Subcutaneous abdominal adipose tissue (tissue), 5 donors: ENCODE measurements at regions not wholly inside any gene's neighbourhood (a gene's known extent, or its start where the extent isn't known, plus 50 kb on each side); places are given as distances from the start of the nearest gene placed in this dataset.

ENCODE experiments used
- H3K27ac ChIP-seq: one replicate; pipeline ENCODE4 v1.7.0; 2013; ENCODE audit warnings: low read depth, mild to moderate bottlenecking, inconsistent platforms, low read length, moderate library complexity
- H3K27me3 ChIP-seq, 5 donors: one replicate each; pipeline ENCODE4 v1.7.0; 2013; ENCODE audit warnings: low read length in 5 of 5, inconsistent platforms in 1 of 5; ENCODE audit not compliant: control insufficient read depth in 5 of 5, insufficient read depth in 4 of 5
- H3K36me3 ChIP-seq, 5 donors: one replicate each; pipeline ENCODE4 v1.7.0; 2013; ENCODE audit warnings: low read length in 5 of 5; ENCODE audit not compliant: control insufficient read depth in 5 of 5, insufficient read depth in 5 of 5
- H3K4me1 ChIP-seq, 5 donors: one replicate each; pipeline ENCODE4 v1.7.0; 2013; ENCODE audit warnings: low read length in 5 of 5, mild to moderate bottlenecking in 3 of 5, moderate library complexity in 1 of 5; ENCODE audit not compliant: control insufficient read depth in 5 of 5, insufficient read depth in 5 of 5
- H3K4me3 ChIP-seq, 5 donors: one replicate each; pipeline ENCODE4 v1.7.0; 2013; ENCODE audit warnings: low read length in 5 of 5, low read depth in 1 of 5
- H3K9ac ChIP-seq, 5 donors: one replicate each; pipeline ENCODE4 v1.7.0; 2013; ENCODE audit warnings: low read length in 5 of 5, mild to moderate bottlenecking in 4 of 5, moderate library complexity in 3 of 5
- H3K9me3 ChIP-seq, 5 donors: one replicate each; pipeline ENCODE4 v1.7.0; 2013; ENCODE audit warnings: low read length in 5 of 5; ENCODE audit not compliant: control insufficient read depth in 5 of 5
- donor health status: healthy.
- donor health status: healthy.
- donor health status: healthy.
- donor health status: healthy.
- donor health status: healthy.

DNA sequence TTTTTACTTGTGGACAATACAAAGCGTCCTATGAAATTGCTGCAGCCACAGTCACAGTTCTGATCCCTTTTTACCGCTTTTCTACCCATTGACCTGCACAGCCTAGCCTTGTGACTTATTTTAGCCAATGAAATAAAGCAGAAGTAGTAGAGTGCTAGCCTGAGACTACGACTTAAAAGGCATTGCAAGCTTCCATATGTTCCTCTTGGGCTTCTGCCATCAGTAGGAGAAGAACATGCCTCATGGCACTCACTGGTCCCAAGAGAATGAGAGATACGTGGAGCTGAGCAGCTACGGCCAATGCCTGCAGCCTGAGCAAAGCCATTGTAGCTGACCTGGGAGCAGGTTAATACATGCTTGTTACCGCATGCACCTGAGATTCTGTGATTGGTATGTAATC lies 416.6 kb upstream of the CLINT1 start:
- no peaks in the 10 kb centered on the region for H3K9me3 ChIP-seq
- H3K4me1 ChIP-seq = peaks cover 0 to 4% (median 0%) of the 10 kb centered on the region in 5 donors
- no peak overlapping the region for H3K27ac ChIP-seq
- H3K4me3 ChIP-seq = no peak overlapping the region
- no peaks in the 10 kb centered on the region for H3K27me3 ChIP-seq
- no peak overlapping the region for H3K9ac ChIP-seq
- H3K36me3 ChIP-seq = no peaks in the 10 kb centered on the region

DNA sequence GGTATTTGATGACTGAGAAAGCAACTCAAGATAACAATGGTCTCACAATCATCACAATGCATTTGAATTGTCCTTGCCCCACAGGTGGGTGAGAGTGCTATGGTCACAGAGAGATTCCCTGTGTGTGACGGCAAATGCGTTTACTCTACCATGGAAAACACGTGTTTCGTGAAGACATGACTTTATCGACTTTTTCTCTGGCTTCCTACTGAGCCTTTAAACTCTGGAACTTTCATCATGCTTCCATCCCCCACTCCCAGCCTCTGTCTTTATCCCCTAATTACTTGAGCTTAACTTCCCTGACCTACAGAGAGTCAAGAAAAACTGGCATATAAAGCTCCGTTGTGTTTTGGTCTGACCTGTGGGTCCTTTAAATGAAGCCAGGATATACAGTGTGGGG lies 414.1 kb upstream of the CLINT1 start:
- H3K27ac ChIP-seq = no peak overlapping the region
- peaks cover 0 to 4% (median 0%) of the 10 kb centered on the region in 5 donors for H3K4me1 ChIP-seq
- H3K4me3 ChIP-seq = no peak overlapping the region
- no peaks in the 10 kb centered on the region for H3K9me3 ChIP-seq
- no peaks in the 10 kb centered on the region for H3K36me3 ChIP-seq
- H3K27me3 ChIP-seq = no peaks in the 10 kb centered on the region
- H3K9ac ChIP-seq = no peak overlapping the region

DNA sequence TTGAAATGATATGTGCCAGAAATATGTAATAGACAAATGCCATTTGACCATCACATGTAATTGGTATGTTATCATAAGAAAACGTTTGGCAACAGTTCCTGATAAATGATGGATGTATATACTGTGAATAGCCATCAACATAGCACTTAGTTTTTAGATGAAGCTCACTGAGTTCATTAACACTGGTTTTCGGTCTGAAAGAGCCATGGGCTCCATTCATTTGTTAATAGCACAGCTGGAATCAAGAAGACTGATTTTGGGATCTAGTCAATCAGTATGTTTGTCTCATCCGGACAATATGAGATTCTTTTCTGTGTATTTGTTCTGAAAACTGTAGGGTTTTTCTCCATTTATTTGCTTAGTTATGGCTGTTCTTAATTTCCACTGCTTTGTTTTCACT lies 413.5 kb upstream of the CLINT1 start:
- H3K9ac ChIP-seq = no peak overlapping the region
- H3K27ac ChIP-seq = no peak overlapping the region
- no peaks in the 10 kb centered on the region for H3K36me3 ChIP-seq
- H3K4me3 ChIP-seq = no peak overlapping the region
- H3K4me1 ChIP-seq = peaks cover 0 to 3% (median 0%) of the 10 kb centered on the region in 5 donors
- peaks cover 0 to 3% (median under 1%) of the 10 kb centered on the region in 5 donors for H3K9me3 ChIP-seq
- H3K27me3 ChIP-seq = no peaks in the 10 kb centered on the region

DNA sequence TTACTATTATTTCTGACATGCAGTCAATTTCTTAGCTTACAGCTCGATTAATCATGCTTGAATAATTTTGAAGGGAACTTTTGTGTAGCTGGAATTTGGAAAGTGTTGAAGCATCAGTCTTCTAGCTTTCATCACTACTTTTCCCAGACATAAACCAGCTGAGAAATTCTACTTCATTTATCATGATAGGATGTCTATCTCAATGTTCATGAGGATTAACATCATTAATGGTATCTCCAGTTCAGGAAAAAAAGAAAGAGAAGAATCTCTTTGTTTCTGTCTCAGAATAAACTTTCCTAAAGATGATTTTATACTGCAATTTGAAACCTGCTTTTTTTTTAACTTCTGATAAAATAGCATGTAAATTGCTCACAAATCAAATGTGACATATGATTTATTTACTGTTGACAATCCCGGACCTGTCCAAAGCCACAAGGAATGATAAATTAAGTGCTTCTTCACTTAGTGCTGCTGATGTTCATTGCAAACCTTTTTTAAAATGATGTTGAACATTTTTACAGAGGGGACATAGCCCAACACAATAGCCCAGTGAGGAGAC lies 412.1 kb upstream of the CLINT1 start:
- Histone ChIP-seq H3K4me1 (no peaks in the 10 kb centered on the region), H3K9ac (no peak overlapping the region), H3K27me3 (no peaks in the 10 kb centered on the region), H3K4me3 (no peak overlapping the region), H3K27ac (no peak overlapping the region), H3K36me3 (no peaks in the 10 kb centered on the region), H3K9me3 (peaks cover 0 to 7% (median 5%) of the 10 kb centered on the region in 5 donors)

DNA sequence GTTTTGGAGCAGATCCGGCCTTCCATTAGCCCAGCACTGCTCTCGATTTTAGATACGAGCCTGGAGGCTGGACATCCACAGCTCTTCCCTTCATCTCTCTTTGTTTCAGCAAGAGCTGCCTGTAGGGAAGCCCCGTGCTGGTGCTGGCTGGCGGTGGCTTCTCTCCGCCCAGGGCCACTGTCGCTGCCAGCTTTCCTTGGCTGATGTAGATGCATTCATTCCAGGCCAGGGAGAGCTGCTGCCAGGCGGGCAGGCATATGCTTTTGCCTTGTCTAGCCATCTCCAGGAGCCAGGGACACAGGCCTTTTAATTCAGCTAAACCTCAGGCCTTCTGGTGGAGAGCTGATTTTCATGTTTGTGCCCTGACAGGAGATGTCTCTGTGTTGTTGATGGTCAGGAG lies 409.3 kb upstream of the CLINT1 start:
- H3K27me3 ChIP-seq = no peaks in the 10 kb centered on the region
- H3K4me1 ChIP-seq = no peaks in the 10 kb centered on the region
- no peaks in the 10 kb centered on the region for H3K36me3 ChIP-seq
- H3K4me3 ChIP-seq = no peak overlapping the region
- peaks cover 0 to 7% (median 5%) of the 10 kb centered on the region in 5 donors for H3K9me3 ChIP-seq
- no peak overlapping the region for H3K27ac ChIP-seq
- no peak overlapping the region for H3K9ac ChIP-seq

DNA sequence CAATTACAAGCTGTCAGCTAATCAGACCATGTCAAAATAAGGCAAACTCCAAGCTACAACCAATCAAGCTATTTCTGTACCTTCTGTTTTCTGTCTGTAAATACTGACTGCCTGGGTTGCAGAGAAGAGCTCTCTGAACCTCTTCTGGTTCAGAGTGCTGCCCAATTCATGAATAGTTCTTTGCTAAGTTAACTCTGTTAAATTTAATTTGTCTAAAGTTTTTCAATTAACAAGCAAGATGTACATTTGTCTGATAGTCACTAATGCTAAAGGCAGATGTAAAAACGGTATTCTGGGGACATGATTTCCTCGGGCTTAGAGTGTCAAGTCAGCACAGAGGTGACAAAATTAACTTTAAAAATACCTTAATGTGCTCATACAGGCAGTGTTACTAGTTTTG lies 408.3 kb upstream of the CLINT1 start:
- Histone ChIP-seq H3K27ac (no peak overlapping the region), H3K36me3 (no peaks in the 10 kb centered on the region), H3K4me3 (no peak overlapping the region), H3K9ac (no peak overlapping the region), H3K9me3 (peaks cover 0 to 7% (median 5%) of the 10 kb centered on the region in 5 donors), H3K27me3 (no peaks in the 10 kb centered on the region), H3K4me1 (no peaks in the 10 kb centered on the region)

DNA sequence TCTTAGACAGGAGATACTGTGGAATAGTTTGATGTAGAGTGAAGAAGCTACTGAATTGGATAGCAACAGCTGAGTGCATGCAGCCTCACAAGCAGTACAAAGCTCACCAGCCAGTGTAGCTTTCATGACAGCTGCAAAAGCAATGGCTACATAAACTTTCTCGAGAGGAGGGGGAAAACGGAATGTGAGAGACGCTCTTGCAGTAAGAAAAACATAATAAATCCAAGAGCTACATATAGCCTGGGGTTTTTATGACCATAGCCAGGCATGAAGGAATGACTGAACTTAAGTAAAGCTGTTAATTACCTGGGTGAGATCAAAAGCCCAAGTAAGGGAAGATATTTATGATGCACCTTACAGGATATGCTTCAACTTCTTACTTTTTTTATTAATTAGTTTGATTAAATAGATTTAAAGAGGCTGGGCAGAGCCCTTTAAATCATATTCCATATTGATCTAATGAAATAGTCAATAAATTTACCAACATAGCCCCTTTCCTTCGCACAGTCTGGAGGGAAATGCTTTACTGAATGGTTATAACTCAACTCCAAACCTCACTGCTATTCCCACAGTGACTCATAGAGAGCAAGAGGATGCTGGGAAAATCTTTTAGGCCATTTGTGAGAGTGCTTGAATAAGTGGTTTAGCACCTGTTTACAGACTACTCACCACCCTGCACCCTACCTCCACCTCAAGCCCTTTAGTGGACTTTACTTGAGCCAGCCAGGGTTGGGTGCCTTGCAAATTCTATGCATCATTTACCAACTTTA lies 407.2 kb upstream of the CLINT1 start:
- Histone ChIP-seq H3K9ac (no peak overlapping the region), H3K27me3 (no peaks in the 10 kb centered on the region), H3K9me3 (peaks cover 0 to 7% (median 5%) of the 10 kb centered on the region in 5 donors), H3K27ac (no peak overlapping the region), H3K36me3 (no peaks in the 10 kb centered on the region), H3K4me1 (no peaks in the 10 kb centered on the region), H3K4me3 (no peak overlapping the region)

DNA sequence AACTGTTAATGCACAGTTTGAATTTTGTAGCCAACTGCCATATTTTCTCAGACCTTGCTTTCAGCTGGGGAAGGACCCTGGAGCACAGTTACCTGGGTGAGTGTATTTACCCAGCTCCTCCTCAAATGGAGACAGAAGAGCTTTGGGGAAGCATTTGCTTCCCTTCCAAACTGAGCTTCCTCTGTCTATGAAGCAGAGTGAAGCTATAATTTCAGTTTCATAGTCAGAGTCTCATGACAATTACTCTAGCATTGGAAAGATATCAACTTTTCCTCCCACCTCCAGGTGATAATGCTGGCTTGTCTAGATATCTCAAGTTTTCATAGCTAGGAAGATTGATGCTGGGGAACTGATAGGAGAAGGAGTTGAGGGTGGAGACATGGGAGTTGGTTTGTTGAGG lies 406.4 kb upstream of the CLINT1 start:
- peaks cover 0 to 7% (median 5%) of the 10 kb centered on the region in 5 donors for H3K9me3 ChIP-seq
- H3K36me3 ChIP-seq = no peaks in the 10 kb centered on the region
- no peak overlapping the region for H3K4me3 ChIP-seq
- H3K9ac ChIP-seq = no peak overlapping the region
- H3K4me1 ChIP-seq = no peaks in the 10 kb centered on the region
- no peaks in the 10 kb centered on the region for H3K27me3 ChIP-seq
- H3K27ac ChIP-seq = no peak overlapping the region

DNA sequence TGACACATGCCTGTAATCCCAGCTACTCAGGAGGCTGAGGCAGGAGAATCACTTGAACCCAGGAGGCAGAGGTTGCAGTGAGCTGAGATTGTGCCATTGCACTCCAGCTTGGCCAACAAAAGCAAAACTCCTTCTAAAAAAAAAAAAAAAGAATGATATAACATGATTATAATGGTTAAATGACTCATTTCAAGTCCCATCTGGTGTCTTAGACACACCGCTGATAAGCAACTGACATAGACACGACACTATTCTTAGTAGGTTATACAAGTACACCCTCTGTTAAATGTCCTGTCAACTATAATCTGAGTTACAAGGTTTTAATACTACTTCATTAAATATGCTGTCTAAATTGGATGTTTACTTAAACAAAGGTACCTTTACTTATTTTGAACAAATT lies 405.3 kb upstream of the CLINT1 start:
- Histone ChIP-seq H3K9me3 (peaks cover 0 to 7% (median 5%) of the 10 kb centered on the region in 5 donors), H3K27ac (no peak overlapping the region), H3K4me3 (no peak overlapping the region), H3K36me3 (no peaks in the 10 kb centered on the region), H3K4me1 (no peaks in the 10 kb centered on the region), H3K9ac (no peak overlapping the region), H3K27me3 (no peaks in the 10 kb centered on the region)

DNA sequence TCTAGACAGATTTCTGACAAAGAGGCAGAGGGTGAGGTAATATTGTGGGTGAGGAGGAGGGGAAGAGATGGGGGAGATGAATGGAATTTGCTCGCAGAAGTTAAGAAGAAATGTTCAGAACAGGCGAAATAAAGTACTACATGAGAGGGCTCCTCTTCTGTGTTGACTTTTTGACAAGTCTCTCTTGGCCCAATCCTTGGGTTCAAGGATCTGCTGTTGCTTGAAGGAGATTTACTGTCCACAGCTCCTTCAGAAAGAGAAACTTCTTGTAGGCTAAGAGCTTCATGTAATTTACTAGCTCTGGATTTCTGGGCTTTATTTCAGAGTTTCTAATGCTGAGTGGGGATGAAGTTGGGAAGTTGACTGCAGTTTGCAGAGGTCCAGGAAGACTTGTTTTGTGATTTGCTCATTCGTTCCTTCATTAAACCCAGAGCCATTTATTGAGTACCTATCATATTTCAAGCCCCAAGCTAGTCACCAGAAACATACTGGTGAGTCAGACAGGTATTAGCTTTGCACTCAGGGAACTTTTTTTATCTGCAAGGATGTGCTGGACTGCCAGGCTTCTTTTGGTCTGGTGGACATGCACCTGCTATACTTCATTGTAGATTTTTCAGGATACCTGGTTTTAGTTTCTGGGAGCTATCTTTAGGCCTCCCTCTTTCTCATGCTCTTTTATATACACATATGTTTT lies 402.9 kb upstream of the CLINT1 start:
- Histone ChIP-seq H3K36me3 (no peaks in the 10 kb centered on the region), H3K4me3 (no peak overlapping the region), H3K4me1 (no peaks in the 10 kb centered on the region), H3K27me3 (no peaks in the 10 kb centered on the region), H3K9ac (no peak overlapping the region), H3K27ac (no peak overlapping the region), H3K9me3 (peaks cover 0 to under 1% (median 0%) of the 10 kb centered on the region in 5 donors)
